IPS-11a (cell line): ENCODE measurements at regions not wholly inside any gene's neighbourhood (a gene's known extent, or its start where the extent isn't known, plus 50 kb on each side); places are given as distances from the start of the nearest gene placed in this dataset.
"Not testable (repeated sequence)": the region's sequence is repeated elsewhere in the genome, so short reads cannot be mapped to it uniquely, and the experiment has no call there.

Source experiments
- H3K4me3 ChIP-seq: one replicate; pipeline ENCODE4 v1.5.1; 2013; ENCODE audit warnings: low read depth, low read length, control low read depth

GRCh38 chr12:65721541-65722190 is 102.6 kb upstream of the HMGA2 start:
- H3K4me3 ChIP-seq, result no peak overlapping the region

- H3K4me3 ChIP-seq, result no peak overlapping the region
Measured at GRCh38 chr12:65725376-65725775, 98.9 kb upstream of the HMGA2 start.

- peak overlapping the region; percentile 33 for H3K4me3 ChIP-seq
Measured at GRCh38 chr12:65728455-65728847, 95.8 kb upstream of the HMGA2 start.

- H3K4me3 ChIP-seq, result peak overlapping the region; percentile 33
Measured at GRCh38 chr12:65728848-65729793, 95.2 kb upstream of the HMGA2 start.

- H3K4me3 ChIP-seq, result no peak overlapping the region
Measured at GRCh38 chr12:65731771-65732170, 92.5 kb upstream of the HMGA2 start.

- H3K4me3 ChIP-seq, result not testable (repeated sequence)
Measured at GRCh38 chr12:65733643-65734042, 90.6 kb upstream of the HMGA2 start.

GRCh38 chr12:65734226-65734625 is 90.1 kb upstream of the HMGA2 start:
- H3K4me3 ChIP-seq, result no peak overlapping the region

- H3K4me3 ChIP-seq, result no peak overlapping the region
Measured at GRCh38 chr12:65739606-65740005, 84.7 kb upstream of the HMGA2 start.

GRCh38 chr12:65740506-65740872 is 83.8 kb upstream of the HMGA2 start:
- H3K4me3 ChIP-seq, result no peak overlapping the region

- peak overlapping the region; percentile 66 for H3K4me3 ChIP-seq
Measured at GRCh38 chr12:65740873-65741600, 83.2 kb upstream of the HMGA2 start.

GRCh38 chr12:65741656-65742017 is 82.6 kb upstream of the HMGA2 start:
- H3K4me3 ChIP-seq, result peak overlapping the region; percentile 60

- H3K4me3 ChIP-seq, result peak overlapping the region; percentile 60
Measured at GRCh38 chr12:65742018-65743010, 82.0 kb upstream of the HMGA2 start.

- not testable (repeated sequence) for H3K4me3 ChIP-seq
Measured at GRCh38 chr12:65744236-65744840, 79.9 kb upstream of the HMGA2 start.

- H3K4me3 ChIP-seq, result no peak overlapping the region
Measured at GRCh38 chr12:65747338-65747737, 76.9 kb upstream of the HMGA2 start.

GRCh38 chr12:65748332-65748731 is 76.0 kb upstream of the HMGA2 start:
- H3K4me3 ChIP-seq, result no peak overlapping the region

- H3K4me3 ChIP-seq, result no peak overlapping the region
Measured at GRCh38 chr12:65754290-65754689, 70.0 kb upstream of the HMGA2 start.

- no peak overlapping the region for H3K4me3 ChIP-seq
Measured at GRCh38 chr12:65754744-65755595, 69.3 kb upstream of the HMGA2 start.

GRCh38 chr12:65755596-65755978 is 68.7 kb upstream of the HMGA2 start:
- H3K4me3 ChIP-seq, result no peak overlapping the region

GRCh38 chr12:65756267-65756666 is 68.0 kb upstream of the HMGA2 start:
- H3K4me3 ChIP-seq, result no peak overlapping the region
